ENCODE measurements at regions not wholly inside any gene's neighbourhood (a gene's known extent, or its start where the extent isn't known, plus 50 kb on each side); places are given as distances from the start of the nearest gene placed in this dataset.

DNA sequence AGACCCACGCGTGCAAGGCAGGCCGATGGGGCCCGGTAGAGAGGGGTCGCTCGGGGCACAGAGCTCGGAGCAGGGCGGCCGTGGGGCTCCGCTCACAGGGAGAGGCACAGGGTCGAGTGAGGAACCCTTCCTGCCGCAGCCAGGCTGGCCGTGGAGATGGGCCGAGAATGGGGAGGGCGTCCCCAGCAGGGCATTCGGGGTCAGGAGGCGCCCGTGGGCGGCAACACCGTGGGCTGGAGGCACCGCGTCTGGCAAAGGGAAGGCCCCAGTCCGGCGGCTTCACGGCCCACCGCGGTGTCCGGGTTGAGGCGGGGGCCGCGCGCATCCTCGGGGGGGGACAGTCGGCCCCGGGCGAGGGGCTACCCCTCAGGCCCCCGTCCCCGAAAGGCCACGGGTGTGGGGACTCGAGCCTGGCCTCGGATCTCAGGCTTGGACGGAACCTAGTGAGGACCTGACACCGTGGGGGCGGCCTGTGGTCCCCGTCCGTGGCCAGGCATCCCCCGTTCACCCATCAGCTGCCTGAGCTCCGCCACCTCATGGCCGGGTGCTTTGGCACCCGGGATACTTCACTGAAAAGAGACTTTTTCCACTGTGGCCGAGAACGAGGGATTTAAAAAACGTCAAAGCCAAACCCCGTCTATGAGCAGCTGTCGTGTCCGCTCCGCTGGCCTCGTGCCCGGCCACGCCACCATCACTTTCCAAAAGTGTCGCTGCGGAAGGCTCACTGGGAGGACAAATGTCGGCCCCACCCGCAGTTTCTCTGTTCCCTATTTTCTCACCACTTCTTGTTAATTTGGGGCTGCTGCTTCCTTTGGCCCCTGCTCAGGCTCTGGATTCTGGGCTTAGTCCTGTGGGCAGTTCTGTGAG, 73.6 kb downstream of the METRNL start:
- WGBS (ENCODE audit: extremely low coverage, insufficient coverage, insufficient read length): no CpG with 5 or more reads among the region's 64 CpGs
- H3K27me3 ChIP-seq (ENCODE audit: insufficient read depth, low read length): no peaks in the 10 kb centered on the region
- H3K18ac ChIP-seq (ENCODE audit: low read length): no peak overlapping the region
- H2BK5ac ChIP-seq (ENCODE audit: low read depth, low read length, poor library complexity): no peak overlapping the region
- no peak overlapping the region for H3K9ac ChIP-seq (ENCODE audit: low read length)
- H3K79me1 ChIP-seq (ENCODE audit: low read length): no peaks in the 10 kb centered on the region
- H4K91ac ChIP-seq (ENCODE audit: low read depth, low read length): no peak overlapping the region
- H4K8ac ChIP-seq (ENCODE audit: low read depth, low read length): no peak overlapping the region
- no peaks in the 10 kb centered on the region for H3K79me2 ChIP-seq (ENCODE audit: control insufficient read depth, insufficient read depth, low read length, poor library complexity)
- no peak overlapping the region for H3K23ac ChIP-seq (ENCODE audit: low read length)
- no peak overlapping the region for H2BK12ac ChIP-seq (ENCODE audit: low read length)
- H3K14ac ChIP-seq (ENCODE audit: low read length): no peak overlapping the region
- no peak overlapping the region for H2AK5ac ChIP-seq (ENCODE audit: low read length)
- no peak overlapping the region for H3K27ac ChIP-seq (ENCODE audit: low read depth, low read length)
- no peak overlapping the region for H4K12ac ChIP-seq (ENCODE audit: low read depth, low read length)
- peaks cover 3 to 8% of the 10 kb centered on the region in 2 experiments for H3K4me1 ChIP-seq (ENCODE audit: control insufficient read depth in 1 of 2, insufficient read depth in 2 of 2, low read length in 2 of 2)
- H3K4me3 ChIP-seq (ENCODE audit: low read depth, low read length): no peak overlapping the region
- no peak overlapping the region for H2AFZ ChIP-seq (ENCODE audit: insufficient read depth, low read length, poor library complexity)
- H2BK120ac ChIP-seq (ENCODE audit: insufficient read depth, low read length, poor library complexity): no peak overlapping the region
- no peaks in the 10 kb centered on the region for H3K36me3 ChIP-seq (ENCODE audit: control insufficient read depth in 1 of 2, insufficient read depth in 2 of 2, low read length in 2 of 2)
- DNase-seq: peak in 1 of 2 donors; percentile 12
- H3K4ac ChIP-seq (ENCODE audit: low read depth, low read length): no peak overlapping the region
- peaks cover 57% of the 10 kb centered on the region for H3K9me3 ChIP-seq (ENCODE audit: insufficient read depth, low read depth, low read length)
- no peak overlapping the region for H3K4me2 ChIP-seq (ENCODE audit: low read length)

DNA sequence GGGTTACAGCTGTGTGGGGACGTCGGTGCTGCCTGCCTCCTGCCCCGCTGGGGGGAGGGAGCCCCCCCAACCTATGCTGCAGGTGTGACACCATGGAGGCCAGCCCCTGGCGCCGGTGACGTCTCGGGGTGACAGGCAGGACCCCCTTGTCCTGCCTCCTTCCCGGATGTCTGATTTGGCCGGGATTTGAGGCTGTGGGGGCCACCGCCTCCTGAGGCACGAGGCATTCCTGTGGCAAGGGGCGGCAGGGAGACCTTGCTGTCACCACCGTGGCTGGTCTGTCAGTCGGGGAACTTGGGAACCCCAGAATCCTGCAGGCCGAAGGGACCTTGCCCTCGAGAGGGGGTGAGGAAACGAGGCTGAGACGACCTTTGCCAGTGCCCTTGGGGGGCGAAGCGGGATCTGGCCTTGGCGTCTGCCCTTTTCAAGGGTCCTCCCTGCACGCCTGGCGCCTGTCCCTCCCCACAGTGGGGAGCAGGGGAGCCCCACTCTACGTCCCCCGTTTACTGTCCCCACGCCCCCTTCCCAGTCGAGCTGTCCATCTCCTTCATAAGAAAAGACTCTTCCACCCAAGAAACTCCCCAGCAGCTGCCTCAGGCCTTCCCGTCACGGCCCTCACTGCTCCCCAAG, 74.4 kb downstream of the METRNL start:
- Histone ChIP-seq H2AFZ (ENCODE audit: insufficient read depth, low read length, poor library complexity) (no peak overlapping the region), H3K14ac (ENCODE audit: low read length) (no peak overlapping the region), H4K91ac (ENCODE audit: low read depth, low read length) (no peak overlapping the region), H3K4me3 (ENCODE audit: low read depth, low read length) (no peak overlapping the region), H4K8ac (ENCODE audit: low read depth, low read length) (no peak overlapping the region), H3K18ac (ENCODE audit: low read length) (no peak overlapping the region), H3K9me3 (ENCODE audit: insufficient read depth, low read depth, low read length) (peaks cover 51% of the 10 kb centered on the region), H2AK5ac (ENCODE audit: low read length) (no peak overlapping the region), H3K4me1 (ENCODE audit: control insufficient read depth in 1 of 2, insufficient read depth in 2 of 2, low read length in 2 of 2) (peaks cover 3 to 8% of the 10 kb centered on the region in 2 experiments), H3K4ac (ENCODE audit: low read depth, low read length) (no peak overlapping the region), H4K12ac (ENCODE audit: low read depth, low read length) (no peak overlapping the region), H2BK12ac (ENCODE audit: low read length) (no peak overlapping the region), H3K79me2 (ENCODE audit: control insufficient read depth, insufficient read depth, low read length, poor library complexity) (no peaks in the 10 kb centered on the region), H2BK120ac (ENCODE audit: insufficient read depth, low read length, poor library complexity) (no peak overlapping the region), H3K4me2 (ENCODE audit: low read length) (no peak overlapping the region), H3K27ac (ENCODE audit: low read depth, low read length) (no peak overlapping the region), H2BK5ac (ENCODE audit: low read depth, low read length, poor library complexity) (no peak overlapping the region), H3K79me1 (ENCODE audit: low read length) (no peaks in the 10 kb centered on the region), H3K23ac (ENCODE audit: low read length) (no peak overlapping the region), H3K36me3 (ENCODE audit: control insufficient read depth in 1 of 2, insufficient read depth in 2 of 2, low read length in 2 of 2) (no peaks in the 10 kb centered on the region), H3K27me3 (ENCODE audit: insufficient read depth, low read length) (no peaks in the 10 kb centered on the region), H3K9ac (ENCODE audit: low read length) (no peak overlapping the region)
- no peak for DNase-seq
- WGBS (ENCODE audit: extremely low coverage, insufficient coverage, insufficient read length): no CpG with 5 or more reads among the region's 29 CpGs

DNA sequence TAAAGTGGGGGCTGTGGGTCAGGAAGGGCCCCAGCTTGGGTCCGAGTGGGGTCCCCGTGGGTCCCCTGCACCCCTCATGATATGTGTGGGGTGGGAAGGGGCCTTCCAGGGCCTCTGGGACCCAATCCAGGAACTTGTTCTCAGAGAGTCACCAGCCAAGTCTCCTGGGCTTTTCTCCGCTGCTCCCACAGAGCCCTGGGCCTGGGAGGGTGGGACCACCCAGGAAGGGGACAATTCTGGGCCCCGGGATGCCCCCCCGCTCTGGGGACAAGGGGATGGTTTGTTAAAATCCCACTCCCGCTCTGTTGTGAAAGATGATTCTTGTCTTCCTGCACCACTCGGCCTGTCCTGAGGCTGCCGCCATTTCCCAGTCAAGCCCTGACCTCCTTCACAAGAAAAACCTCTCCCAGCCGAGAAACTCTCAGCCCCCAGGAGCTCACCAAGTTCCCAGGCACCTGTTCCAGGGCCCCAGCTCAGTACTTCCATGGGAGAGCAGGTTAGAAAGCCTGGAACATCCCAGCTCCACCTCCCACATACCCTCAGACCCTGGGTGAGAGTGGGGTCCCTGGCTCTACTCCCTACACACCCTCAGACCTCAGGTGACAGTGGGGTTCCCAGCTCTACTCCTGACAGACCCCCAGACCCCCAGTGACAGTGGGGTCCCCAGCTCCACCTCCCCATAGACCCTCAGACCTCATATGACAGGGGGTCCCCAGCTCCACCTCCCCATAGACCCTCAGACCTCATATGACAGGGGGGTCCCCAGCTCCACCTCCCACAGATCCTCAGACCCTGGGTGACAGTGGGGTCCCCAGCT, 75.1 kb downstream of the METRNL start:
- Histone ChIP-seq H4K12ac (ENCODE audit: low read depth, low read length) (no peak overlapping the region), H2AFZ (ENCODE audit: insufficient read depth, low read length, poor library complexity) (no peak overlapping the region), H3K27ac (ENCODE audit: low read depth, low read length) (no peak overlapping the region), H2AK5ac (ENCODE audit: low read length) (no peak overlapping the region), H3K23ac (ENCODE audit: low read length) (no peak overlapping the region), H2BK12ac (ENCODE audit: low read length) (no peak overlapping the region), H3K4ac (ENCODE audit: low read depth, low read length) (no peak overlapping the region), H3K9ac (ENCODE audit: low read length) (no peak overlapping the region), H3K4me3 (ENCODE audit: low read depth, low read length) (no peak overlapping the region), H2BK120ac (ENCODE audit: insufficient read depth, low read length, poor library complexity) (no peak overlapping the region), H3K18ac (ENCODE audit: low read length) (no peak overlapping the region), H3K27me3 (ENCODE audit: insufficient read depth, low read length) (no peaks in the 10 kb centered on the region), H4K8ac (ENCODE audit: low read depth, low read length) (no peak overlapping the region), H3K4me1 (ENCODE audit: control insufficient read depth in 1 of 2, insufficient read depth in 2 of 2, low read length in 2 of 2) (peaks cover 3 to 8% of the 10 kb centered on the region in 2 experiments), H3K4me2 (ENCODE audit: low read length) (no peak overlapping the region), H3K36me3 (ENCODE audit: control insufficient read depth in 1 of 2, insufficient read depth in 2 of 2, low read length in 2 of 2) (no peaks in the 10 kb centered on the region), H2BK5ac (ENCODE audit: low read depth, low read length, poor library complexity) (no peak overlapping the region), H4K91ac (ENCODE audit: low read depth, low read length) (no peak overlapping the region), H3K79me1 (ENCODE audit: low read length) (no peaks in the 10 kb centered on the region), H3K9me3 (ENCODE audit: insufficient read depth, low read depth, low read length) (peaks cover 49% of the 10 kb centered on the region), H3K14ac (ENCODE audit: low read length) (no peak overlapping the region), H3K79me2 (ENCODE audit: control insufficient read depth, insufficient read depth, low read length, poor library complexity) (no peaks in the 10 kb centered on the region)
- no CpG with 5 or more reads among the region's 9 CpGs for WGBS (ENCODE audit: extremely low coverage, insufficient coverage, insufficient read length)
- DNase-seq: no peak
